ENCODE measurements at regions not wholly inside any gene's neighbourhood (a gene's known extent, or its start where the extent isn't known, plus 50 kb on each side); places are given as distances from the start of the nearest gene placed in this dataset.

- DNase-seq = no peak
Observed at GRCh38 chr5:8241558-8241957, 372.6 kb downstream of the MTRR start.

- no peak for DNase-seq
Observed at GRCh38 chr5:8247049-8247899, 378.3 kb downstream of the MTRR start.

DNA sequence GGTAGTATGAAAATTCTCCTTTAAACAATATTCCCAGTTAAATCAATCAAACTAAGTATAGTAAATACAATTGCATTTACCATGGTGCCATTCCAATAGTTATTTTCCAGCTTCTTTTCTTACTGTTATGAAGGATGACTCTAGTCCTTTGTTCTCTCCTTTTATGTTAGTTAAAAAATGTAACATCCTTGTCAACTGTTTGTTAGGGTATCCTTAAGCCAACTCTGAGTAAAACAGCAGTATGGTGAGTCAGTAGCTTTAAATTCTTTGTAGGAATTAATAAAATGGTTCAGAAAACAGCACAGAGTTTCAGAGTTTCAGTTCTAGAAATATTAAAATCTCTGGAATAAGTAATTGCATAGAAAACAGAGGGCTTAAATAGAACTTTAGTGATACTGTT is 384.4 kb downstream of the MTRR start:
- no peak for DNase-seq

GRCh38 chr5:8254674-8255073 is 385.7 kb downstream of the MTRR start:
- DNase-seq = no peak

- DNase-seq = no peak
Observed at GRCh38 chr5:8258801-8259200, 389.9 kb downstream of the MTRR start.

- no peak for DNase-seq
Observed at GRCh38 chr5:8270246-8270645, 401.3 kb downstream of the MTRR start.

DNA sequence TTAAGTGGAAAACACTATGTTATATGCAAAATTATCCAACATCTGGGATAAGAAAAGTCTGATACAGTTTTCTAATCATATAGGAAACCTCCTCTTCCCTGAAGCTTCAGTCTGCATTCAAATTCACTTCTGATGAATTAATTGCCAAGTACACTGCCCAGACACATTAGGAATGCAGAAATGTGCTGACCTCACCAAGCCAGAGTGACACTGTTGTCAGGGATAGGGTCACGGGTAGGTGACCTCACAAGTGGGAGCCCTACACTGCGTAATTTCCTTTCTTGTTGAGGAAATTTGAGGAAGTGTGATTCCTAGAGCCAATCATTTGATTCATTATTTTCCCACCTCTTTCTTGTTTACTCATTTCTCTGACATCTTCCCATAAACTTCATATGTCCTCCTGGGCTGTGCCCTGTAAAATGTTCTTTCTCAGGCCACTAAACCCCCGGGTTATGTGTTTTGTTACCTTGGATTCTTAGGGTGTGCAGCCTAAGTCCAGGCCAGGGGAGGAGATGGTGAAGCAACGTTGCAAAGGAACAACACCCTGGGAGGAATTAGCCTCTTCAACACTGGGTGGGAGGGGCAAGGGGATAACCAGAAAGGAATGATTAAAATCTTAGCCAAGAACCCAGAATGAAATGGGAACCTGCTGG is 411.9 kb downstream of the MTRR start:
- no peak for DNase-seq

DNA sequence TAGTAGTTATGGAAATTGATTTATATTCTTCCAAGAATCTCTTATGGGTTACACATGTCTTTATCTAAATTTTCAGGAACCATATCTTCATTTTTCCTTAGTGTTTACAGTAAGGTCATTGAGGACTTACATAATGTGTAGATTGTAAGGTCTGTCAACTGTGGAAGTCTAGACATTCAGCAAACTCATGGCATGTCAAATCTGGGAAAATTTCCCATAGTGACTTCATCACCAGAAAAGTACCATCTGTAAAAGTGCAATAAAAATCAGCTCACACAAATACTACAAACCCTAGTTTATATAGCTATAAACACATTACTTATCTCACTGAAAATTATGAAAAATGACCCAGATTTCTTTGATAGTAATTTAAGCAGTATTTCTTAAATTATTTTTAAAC is 419.4 kb downstream of the MTRR start:
- no peak for DNase-seq

- no peak for DNase-seq
Observed at GRCh38 chr5:8288897-8289516, 420.1 kb downstream of the MTRR start.

- no peak for DNase-seq
Observed at GRCh38 chr5:8289779-8290178, 420.8 kb downstream of the MTRR start.

- DNase-seq = no peak
Observed at GRCh38 chr5:8290721-8291120, 421.8 kb downstream of the MTRR start.

DNA sequence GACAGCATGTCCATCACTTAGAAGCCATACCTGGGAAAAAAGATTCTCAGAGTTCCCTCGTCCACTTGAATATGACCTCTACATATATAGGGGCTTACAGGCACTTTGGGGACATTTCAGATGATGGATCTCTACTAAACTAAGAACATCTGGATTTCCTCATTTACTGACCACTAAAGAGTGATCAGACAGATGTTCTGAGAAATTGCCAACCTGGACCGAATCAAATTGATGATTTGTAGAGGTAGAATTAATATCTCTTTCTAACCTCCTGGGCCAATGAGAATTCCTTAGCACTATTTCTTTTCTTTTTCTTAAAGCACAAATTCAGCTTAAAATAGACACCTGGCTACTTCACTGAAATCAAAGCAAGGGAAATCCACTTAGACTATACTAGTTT is 422.7 kb downstream of the MTRR start:
- DNase-seq = no peak

DNA sequence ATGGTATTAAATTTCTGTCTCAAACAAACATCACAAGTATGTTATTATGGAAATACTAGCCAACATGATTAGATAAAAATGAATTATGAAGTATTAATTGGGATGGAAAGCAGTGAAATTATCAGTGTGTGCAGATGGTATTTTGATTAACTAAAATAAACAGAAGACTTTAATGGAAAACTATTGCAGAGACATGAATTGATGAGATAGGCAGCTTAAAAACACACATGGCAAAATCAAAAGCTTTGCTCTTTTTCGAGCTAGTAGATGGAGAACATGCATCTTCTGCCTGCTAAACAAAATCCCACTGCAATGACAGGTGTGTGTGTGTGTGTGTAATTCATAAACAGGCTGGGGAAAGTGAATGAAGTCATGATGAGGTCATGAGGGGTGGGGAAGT is 426.2 kb downstream of the MTRR start:
- no peak for DNase-seq

DNA sequence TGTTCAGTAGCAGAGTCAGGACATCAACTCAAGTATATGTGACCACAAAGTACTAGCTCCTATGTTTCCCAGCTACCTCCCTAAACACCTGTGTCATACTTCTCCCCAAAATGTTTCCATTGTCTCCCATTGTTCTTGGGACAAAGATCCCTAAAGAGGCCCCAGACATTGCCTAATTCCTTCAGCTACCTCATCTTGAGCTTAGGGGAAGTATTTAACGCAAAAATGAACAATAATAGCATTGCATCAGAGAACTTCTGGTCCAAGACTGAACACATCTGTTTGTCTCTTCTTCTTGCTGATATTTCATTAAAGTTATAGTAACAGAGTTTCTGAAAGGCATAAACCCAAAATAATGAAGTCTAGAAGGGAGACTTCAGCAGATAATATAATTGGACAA is 430.8 kb downstream of the MTRR start:
- DNase-seq = no peak

DNA sequence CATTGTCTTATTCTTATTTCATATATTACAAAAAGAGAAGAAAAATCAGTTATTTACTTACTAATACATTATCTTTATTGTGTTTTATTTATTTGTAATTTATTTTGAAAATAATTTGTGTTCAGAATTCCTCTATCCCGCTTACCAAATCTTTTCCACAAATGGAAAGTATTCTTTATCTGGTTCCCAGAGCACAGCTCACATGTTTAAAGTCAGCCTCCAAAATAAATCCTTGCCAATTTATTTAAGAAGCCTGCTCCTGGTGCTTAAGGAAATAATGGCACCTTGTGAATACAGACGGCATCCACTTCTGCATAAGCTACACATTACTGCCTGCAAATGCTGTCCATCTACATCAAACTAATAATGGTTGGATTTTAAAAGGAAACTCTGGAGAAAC is 435.4 kb downstream of the MTRR start:
- no peak for DNase-seq

DNA sequence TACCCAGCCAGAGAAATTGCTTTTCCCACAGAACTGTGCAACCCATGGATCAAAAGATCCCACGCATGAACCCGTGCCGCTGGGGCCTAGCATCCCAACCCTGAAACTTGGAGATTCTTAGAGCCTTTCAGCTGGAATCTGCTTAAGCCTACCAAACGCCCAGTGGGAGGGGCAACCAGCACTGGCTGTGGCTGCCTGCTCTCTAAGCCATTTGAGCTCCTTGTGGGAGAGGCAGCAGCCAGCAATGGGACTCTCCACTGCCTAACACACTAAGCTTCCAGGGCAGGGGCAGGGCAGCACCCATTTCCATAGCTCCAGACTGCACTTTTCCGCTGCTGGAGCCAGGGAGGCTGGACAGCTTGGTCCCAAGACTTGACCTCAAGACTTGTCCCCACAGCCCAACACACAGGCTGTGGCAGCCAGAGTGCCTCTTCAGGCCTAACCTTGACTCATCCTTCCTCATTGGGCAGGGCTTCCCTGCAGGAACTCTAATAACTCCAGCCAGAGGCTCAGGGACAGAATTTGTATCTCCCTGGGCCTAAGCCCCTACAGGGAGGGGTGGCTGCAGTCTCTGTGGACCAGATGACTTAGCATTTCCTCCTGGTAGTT is 437.4 kb downstream of the MTRR start:
- no peak for DNase-seq

- DNase-seq = no peak
Observed at GRCh38 chr5:8314965-8315364, 446.0 kb downstream of the MTRR start.

DNA sequence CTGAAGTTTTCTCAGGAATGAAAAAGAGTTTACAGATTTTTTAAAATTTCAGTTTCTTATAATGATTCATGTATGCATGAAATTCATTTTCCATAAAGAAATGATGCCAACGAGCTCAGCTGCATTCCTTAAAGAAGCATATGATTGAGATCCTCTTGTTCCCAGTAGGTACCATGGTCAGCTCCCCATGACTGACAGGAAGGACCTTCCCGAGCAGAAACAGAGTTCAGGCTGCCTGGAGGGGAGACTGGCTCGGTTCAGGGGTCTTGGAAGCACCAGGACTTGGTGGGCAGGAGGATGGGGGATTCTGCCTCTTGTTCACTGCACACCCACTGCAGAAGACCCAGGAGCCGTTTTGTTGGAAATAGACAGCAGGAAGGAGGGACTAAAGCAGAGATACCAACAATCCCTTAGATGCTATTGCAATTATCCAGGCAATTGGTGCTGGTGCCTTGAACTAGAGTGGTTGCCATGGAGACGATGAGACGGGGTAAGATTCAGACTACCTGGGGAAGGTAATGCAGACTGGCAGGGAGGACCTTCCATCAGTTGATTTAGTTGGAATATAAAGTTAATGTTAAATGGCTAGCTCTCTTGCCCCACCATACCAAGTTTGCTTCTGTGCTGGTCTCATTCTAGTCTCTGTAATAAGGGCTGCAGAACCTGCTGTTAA is 447.8 kb downstream of the MTRR start:
- DNase-seq = no peak

- no peak for DNase-seq
Observed at GRCh38 chr5:8317335-8317734, 448.4 kb downstream of the MTRR start.

DNA sequence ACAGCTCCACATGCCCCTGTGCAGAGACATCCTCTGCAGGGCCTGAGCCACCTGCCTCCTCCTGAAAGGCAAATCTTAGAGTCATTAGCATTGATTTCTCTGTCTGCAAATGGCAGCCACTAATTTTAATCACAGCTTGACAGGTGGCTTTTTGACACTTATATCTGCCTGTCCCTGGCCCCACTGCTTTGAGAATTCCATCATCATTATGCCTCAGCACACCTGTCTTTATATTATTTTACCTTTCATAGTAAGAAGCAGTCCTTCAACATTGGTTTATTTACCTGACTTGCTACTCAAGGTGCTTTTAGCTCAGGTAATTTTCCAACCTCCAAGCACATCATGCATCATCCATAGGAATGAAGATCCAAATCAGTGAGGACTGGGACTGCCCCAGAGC is 451.3 kb downstream of the MTRR start:
- DNase-seq = no peak

DNA sequence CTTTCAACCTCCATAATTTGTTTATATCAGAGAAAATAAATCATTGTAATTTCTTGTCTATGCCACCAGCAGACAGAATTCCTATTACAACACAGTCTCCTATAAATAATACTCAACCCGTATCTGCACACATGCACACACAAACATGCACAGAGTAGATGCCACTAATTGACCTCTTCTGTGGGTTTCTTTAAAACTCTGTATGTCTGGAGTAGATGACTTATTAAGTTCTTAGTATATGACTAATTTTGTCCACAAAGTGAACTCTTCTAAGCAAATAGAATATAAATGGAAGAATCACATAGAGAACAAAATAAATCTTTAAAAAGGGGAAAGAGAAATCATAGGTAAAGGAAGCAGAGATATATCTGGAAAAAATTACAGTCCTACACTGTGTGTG is 452.3 kb downstream of the MTRR start:
- no peak for DNase-seq

DNA sequence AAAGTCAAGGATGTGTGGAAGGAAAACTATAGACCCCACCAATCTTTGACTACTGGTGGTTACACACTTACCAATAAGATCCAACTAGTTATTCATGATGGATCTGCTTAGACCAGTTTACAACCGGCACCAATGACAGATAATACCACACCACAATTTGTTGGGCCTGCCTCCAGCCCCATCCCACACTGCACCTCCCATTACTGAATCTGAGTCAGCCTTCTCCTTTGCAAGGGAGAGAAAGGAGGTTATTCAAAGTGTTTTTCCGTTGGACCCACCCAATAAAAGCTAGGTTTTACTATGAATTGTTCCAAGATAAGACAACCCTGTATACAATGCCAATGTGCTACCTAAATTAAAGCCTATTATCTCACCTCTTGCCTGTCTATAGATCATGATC is 453.5 kb downstream of the MTRR start:
- no peak for DNase-seq

- no peak for DNase-seq
Observed at GRCh38 chr5:8327016-8327415, 458.1 kb downstream of the MTRR start.

Measured in right kidney (tissue), 1 donor.